Neural crest cell (in vitro differentiated cells): ENCODE measurements at regions not wholly inside any gene's neighbourhood (a gene's known extent, or its start where the extent isn't known, plus 50 kb on each side); places are given as distances from the start of the nearest gene placed in this dataset.

Experiments used
- DNase-seq: peaks from one replicate; pipeline ENCODE4 v3.0.0; 2021; ENCODE audit warnings: low read depth, mixed read lengths, low spot score
- H3K27ac Mint-ChIP-seq: one replicate; pipeline ENCODE4 v1.8.0; 2021; ENCODE audit warnings: mild to moderate bottlenecking, mixed read lengths; ENCODE audit not compliant: unreplicated experiment
- H3K27me3 Mint-ChIP-seq: 2 replicates; pipeline ENCODE4 v1.8.0; 2021; ENCODE audit warnings: low read depth, mild to moderate bottlenecking, mixed read lengths
- H3K36me3 Mint-ChIP-seq: 2 replicates; pipeline ENCODE4 v1.8.0; 2021; ENCODE audit warnings: low read depth, mild to moderate bottlenecking, mixed read lengths
- H3K4me1 Mint-ChIP-seq: 2 replicates; pipeline ENCODE4 v1.8.0; 2021; ENCODE audit warnings: mixed read lengths
- H3K4me3 Mint-ChIP-seq: one replicate; pipeline ENCODE4 v1.8.0; 2021; ENCODE audit warnings: mild to moderate bottlenecking, mixed read lengths
- H3K9me3 Mint-ChIP-seq: 2 replicates; pipeline ENCODE4 v1.8.0; 2021; ENCODE audit warnings: mixed read lengths
- CTCF ChIP-seq: fragments of 200-600 bp; sonication (generic); conservative IDR thresholded peaks from 2 replicates; pipeline ENCODE4 v1.5.0; 2021; ENCODE audit warnings: antibody characterized with exemption, mild to moderate bottlenecking

DNA sequence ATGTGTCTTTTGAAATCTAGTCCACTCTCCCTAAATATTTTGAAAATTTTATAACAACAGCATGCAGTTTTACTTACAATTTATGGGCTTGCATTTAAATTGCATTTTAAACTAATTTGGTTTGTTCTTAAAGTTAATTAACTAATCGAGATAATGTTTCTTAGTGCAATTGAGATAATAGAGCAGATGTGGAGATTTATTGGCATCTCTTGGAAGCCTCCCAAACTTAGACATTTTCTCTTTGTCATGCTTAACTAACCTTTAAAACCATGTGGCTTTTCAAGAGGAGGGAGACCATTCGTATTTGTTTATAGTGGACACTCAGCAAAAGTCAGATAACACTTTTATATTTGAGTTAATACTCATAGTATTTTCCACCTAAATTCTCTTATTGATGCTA, 887.0 kb upstream of the CELF2 start:
- no peak for DNase-seq
- H3K27ac Mint-ChIP-seq = no peak overlapping the region
- H3K4me1 Mint-ChIP-seq = peaks cover 9% of the 10 kb centered on the region
- H3K9me3 Mint-ChIP-seq = peaks cover 2% of the 10 kb centered on the region
- H3K4me3 Mint-ChIP-seq = no peak overlapping the region
- H3K27me3 Mint-ChIP-seq = no peaks in the 10 kb centered on the region
- TF ChIP-seq CTCF = no peak
- H3K36me3 Mint-ChIP-seq = no peaks in the 10 kb centered on the region

GRCh38 chr10:10132009-10132408, 885.7 kb upstream of the CELF2 start:
- H3K36me3 Mint-ChIP-seq = no peaks in the 10 kb centered on the region
- DNase-seq = no peak
- H3K9me3 Mint-ChIP-seq = no peaks in the 10 kb centered on the region
- no peak overlapping the region for H3K4me3 Mint-ChIP-seq
- H3K4me1 Mint-ChIP-seq = peaks cover 9% of the 10 kb centered on the region
- no peak for TF ChIP-seq CTCF
- H3K27me3 Mint-ChIP-seq = no peaks in the 10 kb centered on the region
- no peak overlapping the region for H3K27ac Mint-ChIP-seq

DNA sequence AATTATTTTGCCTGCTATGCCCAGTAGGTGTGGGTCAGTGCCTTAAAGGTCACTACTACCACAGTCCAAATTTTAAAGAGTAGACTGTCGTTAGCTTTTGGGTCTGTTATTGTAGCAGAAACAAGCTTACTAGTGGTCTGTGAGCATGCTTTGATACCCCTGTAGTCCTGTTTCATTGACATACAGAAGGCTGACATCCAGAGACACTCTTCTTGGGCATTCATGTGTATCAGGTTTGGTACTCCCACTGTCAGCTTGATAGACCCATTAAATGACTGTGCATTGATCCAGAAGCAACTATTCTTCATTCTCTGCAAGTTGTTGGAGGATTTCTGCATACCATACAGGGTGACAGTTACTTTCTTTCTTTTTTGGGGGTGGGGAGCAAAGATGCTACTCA, 884.4 kb upstream of the CELF2 start:
- Mint-ChIP-seq H3K9me3 (no peaks in the 10 kb centered on the region), H3K4me1 (peaks cover 9% of the 10 kb centered on the region), H3K36me3 (no peaks in the 10 kb centered on the region), H3K27me3 (no peaks in the 10 kb centered on the region), H3K4me3 (no peak overlapping the region), H3K27ac (no peak overlapping the region)
- no peak for DNase-seq
- no peak for TF ChIP-seq CTCF

DNA sequence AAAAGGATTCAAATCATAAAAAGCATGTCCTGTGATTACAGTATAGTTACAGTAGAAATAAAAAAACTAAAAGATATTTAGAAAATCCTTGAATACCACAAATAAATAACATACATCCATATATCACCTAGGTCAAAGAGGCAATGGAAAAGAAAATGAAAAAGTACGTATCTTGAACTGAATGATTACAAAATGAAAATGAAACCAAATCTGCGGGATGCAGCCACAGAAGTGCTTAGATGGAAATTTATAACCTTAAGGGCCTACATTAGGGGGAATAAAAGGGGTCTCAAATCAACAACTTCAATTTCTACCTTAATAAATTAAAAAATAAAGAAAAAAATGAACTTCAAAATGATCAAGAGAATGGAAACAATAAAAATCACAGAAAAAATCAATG, 879.0 kb upstream of the CELF2 start:
- H3K4me1 Mint-ChIP-seq = peaks cover 3% of the 10 kb centered on the region
- H3K27ac Mint-ChIP-seq = no peak overlapping the region
- no peaks in the 10 kb centered on the region for H3K9me3 Mint-ChIP-seq
- no peak overlapping the region for H3K4me3 Mint-ChIP-seq
- no peaks in the 10 kb centered on the region for H3K36me3 Mint-ChIP-seq
- TF ChIP-seq CTCF = no peak
- H3K27me3 Mint-ChIP-seq = no peaks in the 10 kb centered on the region
- no peak for DNase-seq

DNA sequence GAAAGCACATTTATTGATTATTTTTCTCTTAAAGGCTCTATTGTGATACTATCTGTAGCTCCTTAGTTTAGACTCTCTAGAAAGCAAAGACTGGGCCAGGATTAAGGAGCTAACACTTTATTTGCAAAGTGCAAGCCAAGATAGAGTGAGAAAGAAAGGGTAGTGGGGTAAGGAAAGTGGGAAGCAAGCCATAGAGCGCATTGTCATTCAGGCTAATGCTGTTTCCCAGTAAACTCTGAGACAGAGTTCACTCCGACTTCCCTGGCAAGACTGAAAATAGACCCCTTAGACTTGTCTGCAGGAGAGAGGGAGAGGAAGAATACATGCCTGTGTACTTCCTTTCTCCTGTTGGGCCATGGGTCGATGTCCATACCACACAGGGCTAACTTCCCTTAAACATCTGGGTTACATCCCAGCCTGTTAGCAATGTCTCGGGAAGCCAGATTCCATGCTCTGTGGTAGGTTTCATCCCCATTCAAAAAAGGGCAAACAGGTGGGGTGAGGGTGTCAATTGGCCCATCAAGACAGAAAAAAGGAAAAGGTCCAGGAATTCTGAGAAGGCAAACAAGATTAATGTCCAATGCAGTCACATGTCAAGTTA, 875.8 kb upstream of the CELF2 start:
- Mint-ChIP-seq H3K27ac (no peak overlapping the region), H3K9me3 (no peaks in the 10 kb centered on the region), H3K4me1 (no peaks in the 10 kb centered on the region), H3K27me3 (no peaks in the 10 kb centered on the region), H3K4me3 (no peak overlapping the region), H3K36me3 (no peaks in the 10 kb centered on the region)
- no peak for TF ChIP-seq CTCF
- no peak for DNase-seq

DNA sequence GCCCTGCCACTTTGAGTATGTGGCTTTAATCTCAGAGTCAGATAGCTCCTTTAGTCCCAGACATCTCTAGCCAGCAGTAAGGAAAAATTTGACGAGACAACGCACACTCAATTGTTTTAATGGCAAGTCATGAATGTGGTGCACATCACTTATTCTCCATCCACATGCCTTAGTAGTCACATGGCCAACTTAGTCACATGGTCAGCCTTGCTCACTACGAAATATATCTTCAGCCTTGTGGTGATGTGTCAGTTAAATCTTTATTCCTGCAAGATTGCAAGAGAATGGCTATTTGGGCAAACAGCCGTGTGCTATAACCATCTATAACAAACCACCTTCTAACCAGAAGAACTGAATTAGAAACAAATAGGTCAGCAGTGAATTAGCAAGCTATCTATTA, 871.1 kb upstream of the CELF2 start:
- no peak overlapping the region for H3K27ac Mint-ChIP-seq
- no peak for TF ChIP-seq CTCF
- no peak for DNase-seq
- no peaks in the 10 kb centered on the region for H3K27me3 Mint-ChIP-seq
- no peaks in the 10 kb centered on the region for H3K4me1 Mint-ChIP-seq
- H3K36me3 Mint-ChIP-seq = no peaks in the 10 kb centered on the region
- H3K4me3 Mint-ChIP-seq = no peak overlapping the region
- no peaks in the 10 kb centered on the region for H3K9me3 Mint-ChIP-seq
